Stimulated activated CD8-positive, alpha-beta memory T cell treated with anti-CD3 and anti-CD28 coated beads, Interleukin-12 subunit alpha, Interleukin-12 subunit beta, amount 100 ng/mL, for 4 hours (primary cell): ENCODE measurements at regions not wholly inside any gene's neighbourhood (a gene's known extent, or its start where the extent isn't known, plus 50 kb on each side); places are given as distances from the start of the nearest gene placed in this dataset.

Experiments
- DNase-seq: peaks from one replicate; pipeline ENCODE4 v3.0.0-alpha.2; 2020; ENCODE audit warnings: low read depth

DNA sequence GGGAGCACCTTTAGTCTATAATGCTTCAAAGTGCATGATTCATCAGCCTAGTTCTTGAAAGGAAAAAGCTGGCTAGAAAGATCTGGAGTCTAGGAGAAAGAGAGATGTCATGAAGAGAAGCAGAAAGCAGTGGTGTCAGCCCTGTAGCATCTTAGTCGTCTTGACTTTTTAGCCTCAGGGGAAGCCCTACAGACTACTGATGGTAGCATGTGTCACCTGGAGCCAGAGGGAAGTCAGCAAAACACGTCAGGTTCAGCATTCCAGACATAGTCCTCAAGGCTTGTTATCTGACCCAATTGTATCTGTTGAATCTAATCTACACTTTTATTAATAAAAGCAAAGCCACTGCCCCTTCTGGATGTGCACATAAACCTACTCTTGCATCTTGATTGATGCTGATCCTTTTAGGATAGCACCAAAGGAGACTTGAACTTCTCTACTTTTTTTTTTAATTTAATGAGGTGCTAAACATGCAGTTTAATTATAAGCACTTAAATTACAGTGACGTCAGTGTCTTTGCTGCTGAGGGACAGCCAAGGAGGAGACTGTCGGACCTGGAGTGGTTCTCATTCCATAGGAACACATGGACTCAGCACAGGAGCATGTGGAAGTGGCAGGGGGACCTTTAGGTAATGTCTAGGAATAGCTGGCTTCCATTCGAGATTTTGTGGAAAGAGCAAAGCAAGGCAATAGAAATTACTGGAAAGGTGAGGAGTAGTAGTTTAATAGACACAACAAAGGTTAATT is 525.5 kb upstream of the SGCG start:
- no peak for DNase-seq

DNA sequence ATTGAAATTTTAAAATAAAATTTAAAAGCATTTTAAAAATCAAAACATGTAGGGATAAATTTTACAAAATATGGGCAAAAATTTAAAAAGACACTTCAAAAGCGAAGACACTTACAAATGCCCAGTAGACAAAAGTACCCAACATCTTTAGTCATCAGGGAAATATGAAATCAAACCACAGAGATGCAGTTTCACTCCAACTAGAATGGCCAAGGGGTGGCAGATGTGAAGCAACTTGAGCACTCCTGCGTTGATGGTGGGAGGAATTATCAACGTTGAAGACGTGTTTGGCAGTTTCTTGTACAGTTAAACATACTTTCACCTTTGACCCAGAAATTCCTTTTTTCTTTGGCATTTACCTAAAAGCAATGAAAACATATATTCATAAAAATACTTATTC is 518.0 kb upstream of the SGCG start:
- DNase-seq: no peak

DNA sequence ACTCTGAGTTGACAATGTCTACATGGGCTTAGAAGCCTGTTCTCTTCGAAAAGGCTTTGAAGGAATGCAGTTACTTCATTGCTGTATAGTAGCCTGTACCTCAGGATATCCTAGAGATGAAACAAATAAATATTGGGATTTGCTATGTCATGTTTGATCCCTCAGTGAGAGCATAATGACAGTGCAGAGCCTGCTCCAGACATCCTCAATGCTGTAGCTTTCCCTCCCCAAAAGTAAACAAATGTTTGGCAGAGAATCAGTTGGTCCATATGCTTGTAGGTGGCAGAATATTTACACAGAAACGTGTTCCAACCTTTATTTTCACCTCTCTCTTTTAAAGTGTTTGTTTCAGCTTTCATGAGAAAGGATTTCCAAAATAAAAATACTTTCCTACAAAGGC is 515.3 kb upstream of the SGCG start:
- DNase-seq: no peak

DNA sequence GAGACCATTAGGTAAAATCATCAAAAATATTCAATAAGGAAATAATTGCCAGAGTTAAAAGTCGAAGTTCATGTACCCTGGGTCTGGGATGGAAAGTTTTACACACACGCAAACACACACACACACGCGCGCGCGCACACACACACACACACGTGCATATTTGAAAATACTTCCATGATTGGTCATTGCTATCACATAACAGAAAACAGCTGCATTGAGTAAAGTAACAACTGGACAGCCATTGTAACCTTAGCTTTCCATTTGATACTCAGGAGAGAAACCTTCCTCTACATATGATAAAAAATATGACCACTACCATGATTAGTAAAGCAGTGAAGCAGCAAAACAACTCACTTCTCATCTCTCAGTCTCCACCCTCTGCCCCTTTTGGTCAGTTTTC is 490.0 kb upstream of the SGCG start:
- DNase-seq: no peak

DNA sequence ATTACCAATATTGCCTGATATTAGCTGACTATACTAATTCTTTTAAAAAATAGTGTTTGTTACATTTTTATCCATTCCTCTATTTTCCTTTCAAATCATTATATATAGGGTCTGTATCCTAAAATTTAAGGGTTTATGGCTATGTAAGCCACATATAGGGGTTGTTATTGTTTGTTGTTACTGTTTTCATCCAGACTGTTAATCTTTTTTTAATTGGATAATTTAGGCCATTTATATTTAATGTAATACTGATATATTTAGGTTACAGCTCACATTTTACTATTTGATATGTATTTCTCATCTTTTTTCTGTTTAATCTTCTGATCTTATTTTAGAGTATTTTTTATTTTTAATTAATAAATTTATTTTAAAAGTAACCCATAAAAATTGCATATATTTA is 487.1 kb upstream of the SGCG start:
- no peak for DNase-seq

DNA sequence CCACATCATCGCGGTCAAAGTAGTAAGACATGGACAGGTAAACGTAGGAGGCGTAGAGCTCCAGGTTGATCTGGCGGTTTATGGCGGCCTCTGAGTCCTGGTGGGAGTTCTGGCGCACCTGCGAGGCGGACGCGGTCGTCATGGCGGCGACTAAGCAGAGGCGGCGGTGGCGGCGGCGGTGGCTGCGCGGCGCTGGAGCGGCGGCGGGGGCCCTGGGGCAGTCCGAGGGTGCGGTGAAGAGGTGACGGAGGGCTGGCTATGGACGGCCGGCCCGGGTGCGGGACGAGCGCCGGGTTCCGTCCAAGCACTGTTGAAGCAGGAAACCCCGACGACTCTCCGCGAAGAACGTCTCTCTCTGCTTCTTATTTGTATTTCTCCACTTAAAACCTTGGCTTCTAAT is 484.3 kb upstream of the SGCG start:
- no peak for DNase-seq

DNA sequence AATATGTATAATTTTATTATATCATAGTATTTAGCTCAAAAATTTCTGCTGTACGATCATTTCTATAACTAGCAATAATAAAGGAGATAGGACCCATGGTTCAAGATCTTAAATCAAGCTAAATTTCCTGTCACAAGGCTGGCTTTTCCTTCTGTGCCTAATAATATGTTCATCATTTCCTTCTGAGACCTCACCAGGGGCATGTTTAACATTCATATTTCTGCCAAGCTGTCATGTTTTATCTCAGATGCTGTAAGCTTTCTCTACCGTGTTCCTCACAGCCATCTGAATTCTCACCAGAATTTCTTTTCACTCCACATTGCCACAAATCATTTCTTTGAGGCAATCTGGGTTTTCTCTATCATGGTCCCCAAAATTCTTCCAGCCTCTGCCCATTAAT is 482.3 kb upstream of the SGCG start:
- no peak for DNase-seq

DNA sequence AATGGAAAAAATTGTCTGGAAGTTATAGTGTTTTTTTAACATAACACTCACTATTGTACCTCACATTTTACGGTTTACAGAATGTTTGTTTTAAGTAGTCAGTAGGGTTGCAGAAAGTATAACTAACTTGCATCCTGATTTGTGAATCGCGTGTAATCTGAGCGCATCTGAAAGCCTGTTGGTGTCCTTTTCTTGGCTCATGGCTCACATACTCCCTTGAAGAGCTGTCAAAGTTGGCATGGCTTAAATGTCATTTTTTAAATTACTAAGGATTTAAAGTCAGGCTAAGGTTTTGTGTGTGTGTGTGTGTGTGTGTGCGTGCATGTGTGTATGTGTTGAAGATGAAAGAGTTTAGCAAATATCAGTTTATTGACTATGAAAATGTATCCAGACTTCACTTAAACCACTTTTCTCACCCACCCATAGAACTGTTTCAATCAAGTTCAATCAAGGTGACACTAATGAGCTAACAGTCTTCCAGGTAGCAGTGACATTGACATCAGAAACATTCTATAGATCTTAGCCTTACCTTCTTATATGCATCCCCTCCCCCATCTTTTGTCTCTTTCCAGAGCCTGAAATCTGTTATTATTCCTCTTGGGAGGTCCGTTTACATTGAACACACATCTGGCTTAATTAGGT is 480.4 kb upstream of the SGCG start:
- no peak for DNase-seq

DNA sequence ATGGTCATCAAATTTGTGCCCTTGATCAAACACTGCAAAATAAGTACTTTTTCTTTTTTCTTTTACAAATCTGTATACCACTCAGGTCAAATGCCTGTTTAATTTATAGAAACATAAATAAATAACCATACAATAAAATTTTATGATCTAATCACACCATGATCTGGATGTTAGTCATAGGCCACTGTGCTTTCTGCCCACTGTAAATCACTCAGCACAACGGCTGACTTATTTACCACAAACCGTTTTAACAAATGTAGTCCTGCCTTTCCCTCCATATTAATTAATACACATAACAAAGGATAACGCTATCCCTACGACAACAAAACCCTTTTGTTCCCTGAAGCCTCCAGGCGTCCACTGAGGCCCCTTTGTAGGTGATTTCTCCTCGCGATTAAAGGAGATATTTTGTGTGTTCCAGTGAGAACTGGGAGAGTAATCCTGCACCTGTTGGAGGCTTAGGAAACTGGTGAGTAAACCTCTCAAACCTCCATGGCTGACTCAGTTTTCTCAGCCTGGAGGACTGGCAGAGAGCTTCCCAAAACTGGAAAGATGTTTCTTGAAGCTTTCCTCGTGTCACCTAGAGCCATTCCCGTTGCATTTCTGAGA is 477.1 kb upstream of the SGCG start:
- DNase-seq: no peak

DNA sequence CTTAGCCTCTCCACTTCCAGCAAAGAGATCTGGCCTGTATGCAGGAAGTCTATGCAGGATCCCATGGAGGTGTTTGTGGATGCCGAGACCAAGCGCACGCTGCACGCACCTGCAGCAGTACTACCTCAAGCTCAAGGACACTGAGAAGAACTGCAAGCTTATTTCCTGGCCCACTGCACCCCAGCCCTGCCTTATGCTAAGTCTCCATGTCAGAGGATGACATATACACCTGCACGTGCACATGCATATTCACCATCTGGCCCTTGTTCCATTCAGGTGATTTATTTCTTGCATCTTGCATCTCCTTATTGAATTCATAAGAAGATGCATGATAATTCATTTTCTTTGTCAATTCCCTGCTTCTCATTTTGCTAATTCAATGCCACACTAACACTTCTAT is 472.8 kb upstream of the SGCG start:
- DNase-seq: no peak

DNA sequence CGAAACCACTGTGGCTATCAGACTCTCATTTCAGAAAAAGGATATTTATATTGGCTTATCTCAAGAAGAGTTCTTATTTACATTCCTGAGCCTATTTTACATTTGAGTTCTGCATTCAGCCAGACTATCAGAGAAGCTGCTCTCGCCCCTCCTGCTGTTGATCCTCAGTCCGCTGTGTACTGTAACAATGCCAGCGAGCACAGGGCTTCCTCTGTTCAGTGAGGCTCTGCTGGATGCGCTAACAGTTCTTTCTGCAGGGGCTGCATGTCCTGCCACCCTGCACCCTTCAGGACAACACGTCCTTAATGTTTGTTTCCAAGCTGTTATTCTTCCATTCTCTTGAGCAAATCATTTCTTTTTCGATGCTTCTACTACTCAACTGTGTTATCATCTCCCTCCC is 463.7 kb upstream of the SGCG start:
- DNase-seq: no peak

DNA sequence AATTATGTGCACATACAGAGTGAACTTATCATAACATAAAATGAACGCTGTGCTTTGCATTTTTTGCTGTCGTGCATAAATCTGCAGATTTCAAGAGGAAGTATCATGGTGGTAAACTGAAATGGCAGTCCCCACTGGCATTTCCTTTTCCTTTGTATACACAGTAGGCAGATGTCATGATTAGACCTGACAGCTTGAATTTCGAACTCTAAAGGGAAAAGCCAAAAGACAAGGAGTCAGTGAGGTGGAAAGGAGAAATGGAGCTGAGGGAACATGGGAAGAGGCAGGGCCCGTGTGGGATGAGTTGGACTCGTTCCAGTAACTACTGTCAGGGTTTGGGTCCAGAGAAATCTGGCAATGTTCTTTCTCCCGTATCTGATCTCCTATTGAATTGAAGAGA is 454.1 kb upstream of the SGCG start:
- no peak for DNase-seq

DNA sequence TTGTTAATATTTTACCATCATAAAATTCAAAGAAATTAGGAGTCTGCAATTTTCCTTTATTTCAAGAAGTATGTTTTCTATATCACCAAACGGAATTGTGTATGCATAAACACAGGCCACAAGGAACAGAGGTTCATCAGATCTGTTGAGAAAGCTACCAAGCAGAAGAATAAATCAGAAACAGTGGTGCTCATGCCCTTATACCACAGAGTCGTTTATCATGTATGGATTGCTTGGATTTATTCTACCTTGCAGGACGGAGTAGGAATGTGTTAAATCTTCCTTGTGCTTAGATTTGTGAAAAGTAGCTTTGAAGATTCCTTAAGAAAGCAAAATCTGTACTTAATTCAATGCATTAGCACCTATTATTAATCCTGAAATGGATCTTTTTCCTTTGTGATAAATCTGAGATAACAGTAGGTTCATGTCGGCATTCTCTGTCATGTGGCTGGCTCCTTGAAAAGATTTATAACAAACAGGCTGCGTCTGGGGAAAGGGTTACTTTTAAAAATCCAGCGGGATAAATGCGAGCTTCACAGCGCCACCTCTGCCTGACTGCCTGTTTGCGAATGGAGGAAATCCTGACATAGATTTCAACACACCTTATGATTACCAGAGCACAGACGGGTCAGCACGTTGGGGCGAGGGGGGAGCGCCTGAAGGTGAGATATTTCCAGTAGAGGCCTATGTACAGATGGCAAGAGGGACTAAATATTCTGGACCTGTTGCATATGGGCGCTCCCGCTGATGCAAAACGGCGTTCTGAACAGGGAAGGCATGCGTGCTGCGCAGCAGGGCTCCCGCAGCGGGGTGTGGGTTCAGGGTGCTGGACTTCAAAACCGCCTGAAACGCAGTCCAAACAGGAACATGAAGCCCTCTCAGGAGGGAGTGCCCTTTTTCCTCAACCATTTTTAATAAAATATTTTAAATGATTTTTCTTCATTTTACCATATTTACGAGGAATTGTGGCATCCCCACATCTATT is 445.5 kb upstream of the SGCG start:
- DNase-seq: no peak

DNA sequence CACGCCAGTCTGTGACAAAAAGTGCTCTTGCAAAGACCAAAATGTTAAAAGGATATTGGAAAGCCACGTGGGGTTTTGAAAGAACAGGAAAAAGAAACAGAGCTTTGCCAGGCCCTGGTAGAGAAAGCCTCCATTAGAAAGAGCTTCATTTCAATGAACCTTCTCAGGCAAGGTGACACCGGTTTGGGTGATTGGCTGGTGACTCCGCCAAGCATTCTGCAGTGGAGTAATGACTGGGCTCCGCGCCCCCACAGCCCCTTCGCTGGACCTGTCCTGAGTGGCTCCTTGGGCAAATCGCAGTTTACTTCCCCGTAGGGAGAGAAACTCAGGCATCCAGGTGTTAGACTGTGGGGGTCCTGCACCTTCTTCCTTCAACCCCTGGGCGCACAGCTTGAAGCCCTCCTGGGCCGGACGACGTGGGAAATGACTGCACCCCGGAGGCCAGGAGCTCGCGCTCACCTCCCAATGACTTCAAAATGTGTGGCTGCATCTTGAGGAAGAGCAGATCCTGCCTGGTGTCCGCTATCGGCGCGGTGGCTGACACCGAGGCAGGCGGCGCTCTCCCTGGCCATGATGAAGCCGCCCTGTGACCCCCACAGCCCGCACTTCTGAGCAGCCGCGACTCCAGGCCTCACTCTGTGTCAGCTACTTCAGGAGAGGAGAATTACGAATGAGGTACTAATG is 444.6 kb upstream of the SGCG start:
- DNase-seq: no peak

DNA sequence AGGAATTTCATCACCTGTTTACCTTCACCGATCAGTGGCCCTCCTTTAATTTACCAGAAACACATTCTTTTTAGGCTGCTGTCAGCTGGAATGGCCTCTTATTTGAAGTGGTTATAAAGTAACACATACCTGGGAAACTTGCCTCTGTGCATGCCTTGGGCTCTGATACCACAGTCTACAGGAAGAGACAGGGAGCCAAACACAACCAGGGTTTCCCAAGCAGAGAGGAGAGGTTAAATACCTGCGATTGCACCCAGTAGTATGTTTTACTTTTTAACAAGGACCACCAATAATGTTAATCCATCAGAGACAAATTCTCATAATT is 444.0 kb upstream of the SGCG start:
- DNase-seq: no peak

DNA sequence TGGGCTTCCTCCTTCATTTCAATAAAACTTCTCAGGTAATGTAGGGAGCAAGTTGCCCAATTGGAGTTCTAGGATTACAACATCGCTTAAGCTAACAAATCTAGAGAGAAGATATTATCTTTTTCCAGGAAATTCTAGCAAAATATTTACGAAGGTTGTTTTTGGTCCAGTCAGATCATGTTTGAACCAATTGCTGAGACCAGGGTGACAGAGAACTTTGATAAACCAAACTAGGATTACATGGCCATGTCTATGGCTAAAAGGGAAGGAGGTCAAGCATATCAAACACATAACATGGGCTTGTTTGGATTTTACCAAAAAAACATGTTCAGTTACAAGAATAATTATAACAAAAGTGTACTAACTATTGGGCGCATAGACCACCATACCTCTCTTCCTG is 442.4 kb upstream of the SGCG start:
- DNase-seq: no peak

DNA sequence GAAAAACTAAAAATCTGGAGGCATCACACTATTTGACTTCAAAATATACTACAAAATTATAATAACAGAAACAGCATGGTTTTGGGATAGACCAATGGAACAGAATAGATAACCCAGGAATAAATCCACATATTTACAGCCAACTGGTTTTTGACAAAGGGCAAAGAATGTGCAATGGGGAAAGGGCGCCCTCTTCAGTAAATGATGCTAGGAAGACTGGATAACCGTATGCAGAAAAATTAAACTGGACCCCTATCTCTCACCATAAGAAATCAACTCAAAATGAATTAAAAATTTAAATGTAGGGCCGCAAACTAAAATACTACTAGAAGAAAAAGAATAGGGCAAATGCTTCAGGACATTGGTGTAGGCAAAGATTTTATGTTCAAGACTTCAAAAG is 440.5 kb upstream of the SGCG start:
- no peak for DNase-seq

DNA sequence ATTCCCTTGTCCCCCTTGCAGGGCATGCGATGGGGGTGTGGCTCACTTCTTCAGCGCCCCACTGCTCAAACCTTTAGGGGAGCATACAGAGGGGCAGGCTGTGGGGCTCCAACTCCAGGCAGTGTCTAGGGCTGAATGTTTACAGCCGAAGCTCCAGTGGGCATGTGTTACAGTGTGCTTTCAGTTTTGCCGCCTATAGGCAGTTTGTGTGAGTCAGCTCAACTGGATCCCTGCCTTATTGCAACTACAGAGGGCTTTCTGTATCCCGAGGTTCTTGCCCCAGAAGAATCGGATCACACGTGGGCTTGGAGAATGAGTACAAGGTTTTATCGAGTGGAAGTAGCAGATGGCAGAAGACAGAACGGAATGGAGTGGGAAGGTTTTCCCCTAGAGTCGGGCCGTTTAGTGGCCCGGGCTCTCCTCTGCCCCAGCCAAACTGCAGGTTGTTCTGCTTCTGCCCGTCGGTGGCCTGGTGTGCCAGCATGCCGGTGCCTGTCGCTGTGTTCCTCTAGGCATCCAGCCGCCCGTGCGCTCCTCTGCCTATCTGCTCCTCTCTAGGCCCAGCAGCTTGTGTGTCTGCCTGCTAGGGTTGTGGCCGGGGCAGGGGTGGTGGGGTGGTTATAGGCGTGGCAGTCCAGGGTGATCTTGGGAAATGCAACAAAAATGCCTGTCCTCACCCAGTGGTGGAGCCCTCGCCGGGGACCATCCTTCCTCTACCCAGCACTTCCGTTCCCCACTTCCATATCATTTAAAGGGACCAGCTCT is 435.9 kb upstream of the SGCG start:
- DNase-seq: no peak

DNA sequence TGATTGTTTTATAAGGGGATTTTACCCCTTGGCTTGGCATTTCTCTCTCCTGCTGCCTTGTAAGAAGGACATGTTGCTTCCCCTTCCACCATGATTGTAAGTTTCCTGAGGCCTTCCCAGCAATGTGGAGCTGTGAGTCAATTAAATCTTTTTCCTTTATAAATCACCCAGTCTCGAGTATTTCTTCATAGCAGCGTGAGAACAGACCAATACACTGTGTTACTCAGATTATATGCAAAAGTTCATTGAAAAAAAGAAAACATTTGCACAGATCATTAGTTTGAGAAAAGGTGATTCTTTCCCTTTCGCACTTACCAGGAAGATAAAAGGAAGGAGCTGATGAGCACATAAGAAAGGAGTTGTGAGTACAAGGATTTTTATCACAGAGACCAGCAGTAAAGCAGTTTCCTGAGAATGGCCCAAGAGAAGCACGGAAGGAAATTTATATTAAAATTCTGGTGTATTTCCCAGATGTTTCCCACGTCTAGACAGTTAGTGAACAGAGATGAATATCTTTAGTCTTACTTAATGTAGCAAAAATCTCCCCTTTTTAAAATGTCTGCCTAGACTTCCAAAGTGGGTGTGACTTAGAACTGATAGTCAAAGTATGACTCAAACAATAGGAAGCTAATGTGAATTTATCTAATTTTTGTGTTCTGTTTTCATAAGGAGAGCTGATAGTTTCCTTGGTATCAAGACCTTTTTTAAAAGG is 431.8 kb upstream of the SGCG start:
- DNase-seq: no peak

DNA sequence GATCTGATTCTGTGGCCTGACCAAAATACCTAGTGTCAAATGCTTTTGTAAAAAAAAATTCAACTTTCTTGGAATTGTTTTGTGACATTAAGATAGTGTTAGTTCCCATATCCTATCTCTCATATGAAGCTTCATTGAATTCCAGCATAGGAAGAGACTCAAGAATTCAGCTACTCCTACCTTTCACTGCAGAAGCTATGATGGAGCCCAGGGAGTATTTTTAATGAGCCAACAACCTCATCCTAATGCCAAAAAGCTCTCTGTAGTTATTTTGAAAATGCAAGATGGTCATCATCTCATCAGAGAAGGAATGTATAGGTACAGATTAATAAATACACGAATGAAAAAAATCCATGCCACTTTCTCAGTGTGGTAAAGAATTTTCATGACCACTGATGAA is 431.2 kb upstream of the SGCG start:
- DNase-seq: no peak
